K562 (cell line): ENCODE measurements at regions not wholly inside any gene's neighbourhood (a gene's known extent, or its start where the extent isn't known, plus 50 kb on each side); places are given as distances from the start of the nearest gene placed in this dataset.

ENCODE experiments used
- DPF2 ChIP-seq: fragments of 450-650 bp; IDR thresholded peaks from 2 replicates; pipeline ENCODE4 v1.6.1; 2016
- E2F4 ChIP-seq: sonication (generic); formaldehyde crosslinking; IDR thresholded peaks from 2 replicates; pipeline ENCODE4 v1.8.0; 2022; ENCODE audit warnings: mild to moderate bottlenecking, low read depth, missing genetic modification reagents
- GABPA ChIP-seq: fragments of 200-800 bp; sonication (Bioruptor generic); conservative IDR thresholded peaks from 2 replicates; pipeline ENCODE4 v1.6.1; 2016; ENCODE audit warnings: low read depth, missing genetic modification characterization, missing compliant biosample characterization
- POLR2AphosphoS5 ChIP-seq: IDR thresholded peaks from 2 replicates; pipeline ENCODE4 v1.6.1; 2011; ENCODE audit warnings: mild to moderate bottlenecking, low read depth, low read length, moderate library complexity; ENCODE audit not compliant: control insufficient read depth, insufficient read depth
- TFE3 ChIP-seq: fragments of 450-650 bp; formaldehyde crosslinking; IDR thresholded peaks from 2 replicates; pipeline ENCODE4 v1.4.0; 2020; ENCODE audit warnings: mild to moderate bottlenecking, mixed read lengths
- TF ChIP-seq, protein P1 (sequence below): fragments of 250-450 bp; sonication (Bioruptor Pico); IDR thresholded peaks from 2 replicates; pipeline ENCODE4 v1.6.1; 2021; ENCODE audit warnings: mild to moderate bottlenecking
- TF ChIP-seq, protein P2 (sequence below), 2 experiments: fragments of 200-800 bp in 1 of 2; sonication (Bioruptor generic) in 1 of 2; sonication (generic) in 1 of 2; formaldehyde crosslinking in 1 of 2; IDR thresholded peaks in 1 of 2; conservative IDR thresholded peaks in 1 of 2; 2 replicates each; pipeline versions ENCODE4 v1.5.0 to v1.6.1; 2016 to 2020; ENCODE audit warnings: missing compliant biosample characterization in 1 of 2, missing genetic modification characterization in 1 of 2, missing genetic modification reagents in 1 of 2

- TF ChIP-seq DPF2, result no peak
- TF ChIP-seq POLR2AphosphoS5, result no peak
- TF ChIP-seq, protein P1, sequence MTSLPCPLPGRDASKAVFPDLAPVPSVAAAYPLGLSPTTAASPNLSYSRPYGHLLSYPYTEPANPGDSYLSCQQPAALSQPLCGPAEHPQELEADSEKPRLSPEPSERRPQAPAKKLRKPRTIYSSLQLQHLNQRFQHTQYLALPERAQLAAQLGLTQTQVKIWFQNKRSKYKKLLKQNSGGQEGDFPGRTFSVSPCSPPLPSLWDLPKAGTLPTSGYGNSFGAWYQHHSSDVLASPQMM (CRISPR knock-in tag), result no peak
- TF ChIP-seq E2F4 (CRISPR knock-in tag), result no peak
- TF ChIP-seq TFE3 (CRISPR knock-in tag), result no peak
- TF ChIP-seq, protein P2, sequence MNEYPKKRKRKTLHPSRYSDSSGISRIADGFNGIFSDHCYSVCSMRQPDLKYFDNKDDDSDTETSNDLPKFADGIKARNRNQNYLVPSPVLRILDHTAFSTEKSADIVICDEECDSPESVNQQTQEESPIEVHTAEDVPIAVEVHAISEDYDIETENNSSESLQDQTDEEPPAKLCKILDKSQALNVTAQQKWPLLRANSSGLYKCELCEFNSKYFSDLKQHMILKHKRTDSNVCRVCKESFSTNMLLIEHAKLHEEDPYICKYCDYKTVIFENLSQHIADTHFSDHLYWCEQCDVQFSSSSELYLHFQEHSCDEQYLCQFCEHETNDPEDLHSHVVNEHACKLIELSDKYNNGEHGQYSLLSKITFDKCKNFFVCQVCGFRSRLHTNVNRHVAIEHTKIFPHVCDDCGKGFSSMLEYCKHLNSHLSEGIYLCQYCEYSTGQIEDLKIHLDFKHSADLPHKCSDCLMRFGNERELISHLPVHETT (CRISPR knock-in tag; conservative IDR thresholded peaks at IDR 0.05 in 1 of 2, IDR thresholded peaks at IDR 0.05 in 1 of 2), result no peak
- TF ChIP-seq GABPA (tag), result no peak
Measured at GRCh38 chr5:115433918-115434317, 110.7 kb downstream of the FEM1C start.
